Upper lobe of left lung (tissue), 4 donors: ENCODE measurements at regions not wholly inside any gene's neighbourhood (a gene's known extent, or its start where the extent isn't known, plus 50 kb on each side); places are given as distances from the start of the nearest gene placed in this dataset.

Source experiments
- CTCF ChIP-seq, 6 experiments: fragments of 450-650 bp in 4 of 6; fragments of 200-600 bp in 2 of 6; sonication (generic) in 2 of 6; IDR thresholded peaks; one replicate each; pipeline ENCODE4 v1.5.1; 2016 to 2019; ENCODE audit warnings: antibody characterized with exemption in 6 of 6
- POLR2AphosphoS5 ChIP-seq, 2 donors: sonication (generic); formaldehyde crosslinking; IDR thresholded peaks; one replicate each; pipeline ENCODE4 v1.5.1; 2017; ENCODE audit warnings: antibody characterized with exemption in 2 of 2

- no peak for TF ChIP-seq CTCF (IDR thresholded peaks at IDR 0.05)
- TF ChIP-seq POLR2AphosphoS5 (IDR thresholded peaks at IDR 0.05), result no peak
These were observed 347.2 kb upstream of the UMPS start for GRCh38 chr3:124383051-124383450.
